K562 (cell line): ENCODE measurements at regions not wholly inside any gene's neighbourhood (a gene's known extent, or its start where the extent isn't known, plus 50 kb on each side); places are given as distances from the start of the nearest gene placed in this dataset.

Experiments
- ATAC-seq: fragments of 200-7000 bp; cut with Tn5 transposase; 3 replicates; pipeline ENCODE4 v1.9.1; 2020; ENCODE audit warnings: moderate library complexity
- BruUV-seq: library from RNA; stranded (reverse); fragments of 400-500 nt; replicated peaks from 2 replicates; lab custom pipeline; 2021; lab: Mats Ljungman, UMichigan
- CTCF ChIA-PET: fragments of 300-600 bp; formaldehyde crosslinking; extraction: SDS; loops from one replicate; lab custom pipeline; 2021; ENCODE audit warnings: low intra/inter-chr PET ratio; lab: Yijun Ruan, JAX
- POLR2A ChIA-PET: fragments of 300-600, 350-650 bp; sonication (Branson Sonifier 250); formaldehyde crosslinking; extraction: SDS; loops from one replicate; lab custom pipeline; 2021; ENCODE audit warnings: antibody characterized with exemption, inconsistent platforms; lab: Yijun Ruan, JAX
- DNase-seq, 4 experiments: peaks; one replicate each; pipeline versions ENCODE4 v3.0.0 to v3.0.0-alpha.2; 2011 to 2018; ENCODE audit warnings: low spot score in 3 of 4, mixed read lengths in 3 of 4; ENCODE audit errors: extremely low read depth in 1 of 4
- FAIRE-seq: peaks from 2 replicates; lab custom pipeline; 2011; peaks lifted over from hg19 to GRCh38; lab: Jason Lieb, UNC
- H2AFZ ChIP-seq: 2 replicates; pipeline ENCODE4 v1.6.0; 2011; ENCODE audit warnings: low read depth, low read length, control low read depth, inconsistent platforms
- H3K27ac ChIP-seq: fragments of 200-600 bp; 3 replicates; pipeline ENCODE4 v1.8.0; 2011; ENCODE audit warnings: low read depth, mild to moderate bottlenecking, control low read depth, inconsistent platforms, low read length, moderate library complexity, mixed read lengths; ENCODE audit errors: extremely low read depth
- H3K27me3 ChIP-seq, 2 experiments: fragments of 300-600 bp in 1 of 2; 2 replicates in 1 of 2; 3 replicates in 1 of 2; pipeline versions ENCODE4 v1.6.0 to v1.8.0; 2011; ENCODE audit warnings: inconsistent platforms in 2 of 2, low read length in 2 of 2, mild to moderate bottlenecking in 1 of 2, mixed read lengths in 1 of 2, moderate library complexity in 1 of 2; ENCODE audit not compliant: control insufficient read depth in 2 of 2, insufficient read depth in 2 of 2
- H3K36me3 ChIP-seq: fragments of 300-600 bp; 3 replicates; pipeline ENCODE4 v1.8.0; 2011; ENCODE audit warnings: mild to moderate bottlenecking, low read length, inconsistent platforms; ENCODE audit not compliant: control insufficient read depth, insufficient read depth
- H3K4me1 ChIP-seq, 2 experiments: fragments of 200-600 bp in 1 of 2; replicated peaks in 1 of 2; 2 replicates in 1 of 2; 3 replicates in 1 of 2; pipeline versions ENCODE4 v1.5.1 to v1.8.0; 2011; ENCODE audit warnings: inconsistent platforms in 2 of 2, low read length in 2 of 2, mild to moderate bottlenecking in 1 of 2, mixed read lengths in 1 of 2, moderate library complexity in 1 of 2; ENCODE audit not compliant: control insufficient read depth in 2 of 2, insufficient read depth in 2 of 2
- H3K4me2 ChIP-seq: 2 replicates; pipeline ENCODE4 v1.6.1; 2011; ENCODE audit warnings: low read length, control low read depth, inconsistent platforms, mixed read lengths; ENCODE audit not compliant: insufficient read depth
- H3K4me3 ChIP-seq: fragments of 200-600 bp; sonication (generic), shearing (Covaris generic); 2 replicates; pipeline ENCODE4 v1.5.1; 2016; ENCODE audit warnings: control low read depth, inconsistent platforms
- H3K79me2 ChIP-seq: fragments of 200-600 bp; 3 replicates; pipeline ENCODE4 v1.8.0; 2011; ENCODE audit warnings: low read length, inconsistent platforms; ENCODE audit not compliant: control insufficient read depth, insufficient read depth
- H3K9ac ChIP-seq, 2 experiments: 2 replicates each; pipeline versions ENCODE4 v1.6.0 to v1.6.1; 2011; ENCODE audit warnings: low read depth in 2 of 2, low read length in 2 of 2, control low read depth in 1 of 2, inconsistent platforms in 1 of 2, mild to moderate bottlenecking in 1 of 2, mixed read lengths in 1 of 2; ENCODE audit not compliant: insufficient read depth in 1 of 2
- H3K9me1 ChIP-seq: one replicate; pipeline ENCODE4 v1.6.0; 2011; ENCODE audit warnings: inconsistent platforms, mild to moderate bottlenecking, low read length, moderate library complexity; ENCODE audit not compliant: control insufficient read depth, insufficient read depth
- H3K9me3 ChIP-seq: replicated peaks from 2 replicates; pipeline ENCODE4 v1.5.1; 2011; ENCODE audit warnings: low read depth, low read length, inconsistent platforms; ENCODE audit not compliant: control insufficient read depth, insufficient read depth
- H4K20me1 ChIP-seq: replicated peaks from 2 replicates; pipeline ENCODE4 v1.6.1; 2011; ENCODE audit warnings: low read length, inconsistent platforms, mixed read lengths; ENCODE audit not compliant: control insufficient read depth, insufficient read depth
- ARID2 ChIP-seq: fragments of 450-650 bp; IDR thresholded peaks from 2 replicates; pipeline ENCODE4 v1.6.1; 2017; ENCODE audit warnings: antibody characterized with exemption, mild to moderate bottlenecking
- BRF1 ChIP-seq: IDR thresholded peaks from 3 replicates; pipeline ENCODE4 v1.6.1; 2011; ENCODE audit warnings: borderline replicate concordance, mild to moderate bottlenecking; ENCODE audit not compliant: insufficient read length; ENCODE audit errors: extremely low read depth
- CCNT2 ChIP-seq: IDR thresholded peaks from 2 replicates; pipeline ENCODE4 v1.6.1; 2011; ENCODE audit warnings: borderline replicate concordance, low read depth, mild to moderate bottlenecking, moderate library complexity, mixed read lengths, low read length; ENCODE audit not compliant: insufficient read length; ENCODE audit errors: extremely low read depth
- DIDO1 ChIP-seq: fragments of 450-650 bp; IDR thresholded peaks from 2 replicates; pipeline ENCODE4 v1.6.1; 2016; ENCODE audit warnings: low read depth, missing biosample characterization, missing genetic modification characterization
- MYC ChIP-seq, 2 experiments: fragments of 250-450 bp in 1 of 2; sonication (Bioruptor Pico) in 1 of 2; IDR thresholded peaks; 2 replicates each; pipeline versions ENCODE4 v1.5.1 to v1.6.1; 2012 to 2021; ENCODE audit warnings: low read depth in 2 of 2, borderline replicate concordance in 1 of 2, improper control_type of control experiment in 1 of 2, low read length in 1 of 2, mild to moderate bottlenecking in 1 of 2, moderate library complexity in 1 of 2
- PREB ChIP-seq: sonication (generic); formaldehyde crosslinking; IDR thresholded peaks from 2 replicates; pipeline ENCODE4 v1.8.1; 2023; ENCODE audit warnings: mild to moderate bottlenecking, missing genetic modification reagents
- RBM22 ChIP-seq: fragments of 200-400 bp; formaldehyde crosslinking; IDR thresholded peaks from 2 replicates; pipeline ENCODE4 v1.6.1; 2018; ENCODE audit warnings: low read length, low read depth; ENCODE audit not compliant: poor library complexity, severe bottlenecking
- ZBTB34 ChIP-seq: fragments of 250-450 bp; sonication (Bioruptor Pico); IDR thresholded peaks from 2 replicates; pipeline ENCODE4 v1.8.0; 2021; ENCODE audit warnings: mild to moderate bottlenecking, moderate library complexity
- ZHX1 ChIP-seq: fragments of 150-350 bp; conservative IDR thresholded peaks from 2 replicates; pipeline ENCODE4 v1.6.1; 2014; ENCODE audit warnings: low read length
- ZNF282 ChIP-seq: sonication (generic); formaldehyde crosslinking; IDR thresholded peaks from 2 replicates; pipeline ENCODE4 v1.8.1; 2023; ENCODE audit warnings: missing genetic modification reagents
- ZNF41 ChIP-seq: fragments of 250-450 bp; sonication (Bioruptor Pico); conservative IDR thresholded peaks from 2 replicates; pipeline ENCODE4 v1.4.0; 2020; ENCODE audit warnings: mild to moderate bottlenecking
- ZNF436 ChIP-seq: fragments of 250-450, 450-650 bp; sonication (Bioruptor Pico); formaldehyde crosslinking; IDR thresholded peaks from 2 replicates; pipeline ENCODE4 v1.7.0; 2020; ENCODE audit warnings: mild to moderate bottlenecking
- ZNF592 ChIP-seq: fragments of 450-650 bp; IDR thresholded peaks from 2 replicates; pipeline ENCODE4 v1.6.1; 2017; ENCODE audit warnings: antibody characterized with exemption, mild to moderate bottlenecking
- WGBS: fragments of 100-300 bp; shearing (Covaris generic); methylation state at CpG from one replicate; pipeline ENCODE4 v1.1.6; 2016; ENCODE audit warnings: low coverage, mixed read lengths; ENCODE audit not compliant: insufficient coverage; ENCODE audit errors: missing lambda C conversion rate; 5-methylcytosine and 5-hydroxymethylcytosine counted together
- in situ Hi-C: fragments of 300-500 bp; cut with MboI; formaldehyde crosslinking; loops from 4 replicates; pipeline ENCODE4 v1.15.0; 2018; ENCODE audit warnings: inconsistent platforms, mixed read lengths
- intact Hi-C: fragments of 100-400 bp; cut with micrococcal nuclease; formaldehyde crosslinking; loops from 2 replicates; pipeline ENCODE4 v1.14.2; 2022

- no peak for DNase-seq
- Histone ChIP-seq H3K27me3 (no peaks in the 10 kb centered on the region), H2AFZ (no peak overlapping the region), H3K4me3 (no peak overlapping the region), H4K20me1 (no peaks in the 10 kb centered on the region), H3K4me1 (no peaks in the 10 kb centered on the region), H3K9ac (no peak overlapping the region), H3K9me3 (no peaks in the 10 kb centered on the region; the same call in 1 of the 2 replicates), H3K27ac (no peak overlapping the region), H3K79me2 (no peaks in the 10 kb centered on the region), H3K4me2 (no peak overlapping the region), H3K9me1 (no peaks in the 10 kb centered on the region), H3K36me3 (no peaks in the 10 kb centered on the region)
- TF ChIP-seq ZNF41 (CRISPR knock-in tag): no peak
- TF ChIP-seq RBM22: no peak
- no peak for TF ChIP-seq ZNF592
- no peak for TF ChIP-seq ZNF436
- TF ChIP-seq ZHX1: no peak
- no peak for TF ChIP-seq CCNT2
- no peak for TF ChIP-seq ZBTB34 (CRISPR knock-in tag)
- TF ChIP-seq BRF1: no peak
- TF ChIP-seq ZNF282: no peak
- no peak for TF ChIP-seq MYC (IDR thresholded peaks at IDR 0.05; ENCODE audit: low read depth, low read length)
- no peak for TF ChIP-seq MYC (CRISPR knock-in tag; IDR thresholded peaks at IDR 0.05; ENCODE audit: borderline replicate concordance, low read depth)
- no peak for TF ChIP-seq PREB (CRISPR knock-in tag)
- no peak for TF ChIP-seq DIDO1 (tag)
- TF ChIP-seq ARID2: no peak
- intact Hi-C loops: no loop called here
- in situ Hi-C loops: no loop called here
- WGBS: 0% methylated on average over 6 of the region's 6 CpGs
- BruUV-seq: no TSS peak
- no peak for ATAC-seq
- FAIRE-seq: no peak
- CTCF ChIA-PET: no interaction called here
- POLR2A ChIA-PET: no interaction called here
Measured at GRCh38 chr6:91271807-91272206, 684.9 kb upstream of the MAP3K7 start.
